GM12878 (cell line): ENCODE measurements at regions not wholly inside any gene's neighbourhood (a gene's known extent, or its start where the extent isn't known, plus 50 kb on each side); places are given as distances from the start of the nearest gene placed in this dataset.

Source experiments
- ATAC-seq: fragments of 200-7000 bp; cut with Tn5 transposase; 3 replicates; pipeline ENCODE4 v1.9.1; 2020; ENCODE audit warnings: mild to moderate bottlenecking, moderate library complexity
- BruUV-seq: library from RNA; stranded (reverse); fragments of 400-500 nt; replicated peaks from 2 replicates; lab custom pipeline; 2021; lab: Mats Ljungman, UMichigan
- CTCF ChIA-PET: fragments of 300-600 bp; sonication (Branson Sonifier 250); formaldehyde crosslinking; extraction: SDS; loops from one replicate; lab custom pipeline; 2021; ENCODE audit warnings: inconsistent platforms; lab: Yijun Ruan, JAX
- POLR2A ChIA-PET: fragments of 350-600 bp; formaldehyde crosslinking; extraction: SDS; loops from one replicate; lab custom pipeline; 2021; ENCODE audit warnings: inconsistent platforms; lab: Charles Lee
- RAD21 ChIA-PET: fragments of 300-600 bp; sonication (Branson Sonifier 250); formaldehyde crosslinking; loops from one replicate; lab custom pipeline; 2023; ENCODE audit warnings: antibody characterized with exemption; ENCODE audit not compliant: unreplicated experiment; lab: Charles Lee
- SMC1A ChIA-PET: fragments of 300-600 bp; sonication (Branson Sonifier 250); formaldehyde crosslinking; loops from one replicate; lab custom pipeline; 2023; ENCODE audit not compliant: unreplicated experiment, uncharacterized antibody; lab: Charles Lee
- DNase-seq: peaks from one replicate; pipeline ENCODE4 v3.0.0-alpha.2; 2011; ENCODE audit warnings: low read depth, low spot score
- FAIRE-seq: peaks from 3 replicates; lab custom pipeline; 2011; peaks lifted over from hg19 to GRCh38; lab: Jason Lieb, UNC
- H2AFZ ChIP-seq: 2 replicates; pipeline ENCODE4 v1.6.0; 2011; ENCODE audit warnings: low read depth, low read length, control low read depth; ENCODE audit not compliant: control insufficient read depth
- H3K27ac ChIP-seq: 2 replicates; pipeline ENCODE4 v1.5.1; 2011; ENCODE audit warnings: control low read depth; ENCODE audit not compliant: control insufficient read depth, insufficient read depth
- H3K27me3 ChIP-seq, 2 experiments: replicated peaks in 1 of 2; 2 replicates each; pipeline versions ENCODE4 v1.6.0 to v1.6.1; 2011; ENCODE audit warnings: low read length in 1 of 2; ENCODE audit not compliant: control insufficient read depth in 2 of 2, insufficient read depth in 2 of 2
- H3K36me3 ChIP-seq, 2 experiments: 2 replicates each; pipeline ENCODE4 v1.5.1; 2011; ENCODE audit warnings: low read length in 1 of 2; ENCODE audit not compliant: control insufficient read depth in 2 of 2, insufficient read depth in 2 of 2
- H3K4me1 ChIP-seq: 2 replicates; pipeline ENCODE4 v1.6.1; 2011; ENCODE audit warnings: mild to moderate bottlenecking, low read length, moderate library complexity, mixed read lengths; ENCODE audit not compliant: control insufficient read depth, insufficient read depth
- H3K4me2 ChIP-seq: 2 replicates; pipeline ENCODE4 v1.6.0; 2011; ENCODE audit warnings: control low read depth; ENCODE audit not compliant: control insufficient read depth, insufficient read depth
- H3K4me3 ChIP-seq: fragments of 200-600 bp; sonication (generic); 2 replicates; pipeline ENCODE4 v1.5.1; 2016
- H3K79me2 ChIP-seq: 2 replicates; pipeline ENCODE4 v1.6.0; 2011; ENCODE audit warnings: low read length; ENCODE audit not compliant: control insufficient read depth, insufficient read depth
- H3K9ac ChIP-seq: 2 replicates; pipeline ENCODE4 v1.8.0; 2011; ENCODE audit warnings: low read length, control low read depth, mixed read lengths; ENCODE audit not compliant: control insufficient read depth, insufficient read depth
- H3K9me3 ChIP-seq: replicated peaks from 3 replicates; pipeline ENCODE4 v1.5.1; 2011; ENCODE audit warnings: mild to moderate bottlenecking, low read length; ENCODE audit not compliant: control insufficient read depth, insufficient read depth
- H4K20me1 ChIP-seq: 2 replicates; pipeline ENCODE4 v1.6.0; 2011; ENCODE audit not compliant: control insufficient read depth, insufficient read depth
- ATF7 ChIP-seq: fragments of 450-650 bp; IDR thresholded peaks from 2 replicates; pipeline ENCODE4 v1.6.1; 2016; ENCODE audit warnings: low read depth, mild to moderate bottlenecking
- BHLHE40 ChIP-seq, 2 experiments: fragments of 450-650 bp in 1 of 2; IDR thresholded peaks; 2 replicates each; pipeline ENCODE4 v1.6.1; 2011 to 2017; ENCODE audit warnings: low read depth in 2 of 2, borderline replicate concordance in 1 of 2, improper control_type of control experiment in 1 of 2, low read length in 1 of 2, mild to moderate bottlenecking in 1 of 2
- CBX3 ChIP-seq: fragments of 200-600 bp; sonication (generic); IDR thresholded peaks from 2 replicates; pipeline ENCODE4 v1.6.1; 2016; ENCODE audit warnings: low read depth, borderline replicate concordance
- CHD4 ChIP-seq: fragments of 200-600 bp; sonication (generic); IDR thresholded peaks from 2 replicates; pipeline ENCODE4 v1.6.1; 2016; ENCODE audit warnings: mild to moderate bottlenecking
- CREM ChIP-seq: IDR thresholded peaks from 2 replicates; pipeline ENCODE4 v1.6.1; 2014; ENCODE audit warnings: antibody characterized with exemption, low read depth
- FOXM1 ChIP-seq: IDR thresholded peaks from 2 replicates; pipeline ENCODE4 v1.6.1; 2012; ENCODE audit warnings: low read depth, mild to moderate bottlenecking, inconsistent platforms, low read length, moderate library complexity
- GATAD2B ChIP-seq: fragments of 450-650 bp; conservative IDR thresholded peaks from 2 replicates; pipeline ENCODE4 v1.6.1; 2017; ENCODE audit warnings: low read depth, mild to moderate bottlenecking, moderate library complexity
- IRF4 ChIP-seq: IDR thresholded peaks from 2 replicates; pipeline ENCODE4 v1.6.1; 2011; ENCODE audit warnings: low read depth, low read length
- JUND ChIP-seq: IDR thresholded peaks from 2 replicates; pipeline ENCODE4 v1.6.1; 2012; ENCODE audit warnings: low read depth, mild to moderate bottlenecking, low read length, improper control_type of control experiment, moderate library complexity
- MEF2A ChIP-seq: IDR thresholded peaks from 2 replicates; pipeline ENCODE4 v1.6.1; 2011; ENCODE audit warnings: low read depth, mild to moderate bottlenecking, low read length, moderate library complexity; ENCODE audit not compliant: insufficient read depth
- NFXL1 ChIP-seq: fragments of 450-650 bp; IDR thresholded peaks from 2 replicates; pipeline ENCODE4 v1.6.1; 2017; ENCODE audit warnings: antibody characterized with exemption, mild to moderate bottlenecking, borderline replicate concordance
- POLR2AphosphoS2 ChIP-seq: IDR thresholded peaks from 2 replicates; pipeline ENCODE4 v1.6.1; 2011; ENCODE audit warnings: low read depth, mild to moderate bottlenecking, low read length, improper control_type of control experiment, moderate library complexity
- RUNX3 ChIP-seq: IDR thresholded peaks from 2 replicates; pipeline ENCODE4 v1.6.1; 2012; ENCODE audit warnings: low read length, inconsistent platforms
- SPI1 ChIP-seq: IDR thresholded peaks from 2 replicates; pipeline ENCODE4 v1.6.1; 2011; ENCODE audit warnings: low read depth, mild to moderate bottlenecking, low read length, moderate library complexity, borderline replicate concordance; ENCODE audit not compliant: insufficient read depth
- SUZ12 ChIP-seq: fragments of 200-600 bp; sonication (generic); IDR thresholded peaks from one replicate; pipeline ENCODE4 v1.6.1; 2018; ENCODE audit warnings: antibody characterized with exemption, mild to moderate bottlenecking; ENCODE audit not compliant: unreplicated experiment
- WGBS: methylation state at CpG from one replicate; pipeline ENCODE4 v1.1.6; 2016; ENCODE audit warnings: low lambda C conversion rate; ENCODE audit not compliant: insufficient replicate concordance, insufficient coverage; ENCODE audit errors: missing lambda C conversion rate; 5-methylcytosine and 5-hydroxymethylcytosine counted together
- in situ Hi-C: fragments of 300-500 bp; cut with MboI; formaldehyde crosslinking; loops from 9 replicates; pipeline ENCODE4 v1.14.3; 2018; ENCODE audit warnings: mixed read lengths
- intact Hi-C: fragments of 100-400 bp; cut with micrococcal nuclease; formaldehyde crosslinking; loops from one replicate; pipeline ENCODE4 v1.14.2; 2022; ENCODE audit not compliant: unreplicated experiment
- TF ChIP-seq, protein P1 (sequence below): IDR thresholded peaks from 2 replicates; pipeline ENCODE4 v1.6.1; 2011; ENCODE audit warnings: low read depth, mild to moderate bottlenecking, low read length, moderate library complexity, borderline replicate concordance; ENCODE audit errors: extremely low read depth

DNA sequence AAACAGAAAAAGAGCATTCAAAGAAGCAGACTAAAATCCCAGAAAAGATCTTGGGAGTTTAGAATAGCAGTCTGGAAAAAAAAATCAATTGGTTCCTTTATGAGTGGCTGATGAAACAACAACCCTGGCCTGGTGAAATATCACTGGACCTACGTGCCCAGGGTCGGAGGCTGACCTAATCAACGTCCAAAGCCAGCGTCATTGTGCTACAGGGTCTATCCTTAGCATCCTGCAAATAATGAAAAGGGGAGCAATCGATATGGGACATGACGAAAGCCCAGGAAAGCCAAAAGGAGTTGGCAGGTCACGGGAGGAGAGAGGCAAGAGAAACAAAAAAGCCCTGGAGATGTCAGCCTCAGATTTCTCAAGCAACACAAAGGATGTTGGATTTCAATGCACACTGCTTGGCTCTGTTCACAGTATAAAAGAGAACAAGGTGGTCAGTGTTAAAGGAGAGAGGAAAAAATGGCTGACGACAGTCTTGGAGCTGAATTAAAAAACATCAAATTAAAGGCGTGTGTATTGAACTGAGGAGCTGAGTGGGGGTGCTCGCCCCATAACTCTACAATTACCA lies 148.8 kb downstream of the BLID start:
- intact Hi-C loops: loop anchor here (10.0 kb wide), 1 partner anchor 312 kb away; no protein-coding TSS in a partner anchor
- Histone ChIP-seq H2AFZ (no peak overlapping the region), H3K36me3 (no peaks in the 10 kb centered on the region), H3K9me3 (no peaks in the 10 kb centered on the region)
- ChIA-PET RAD21 (no interaction called here), SMC1A (no interaction called here), CTCF (interaction anchor here (1.6 kb wide), 1 partner anchor 23 kb away, joined by 3 read pairs; no protein-coding TSS in a partner anchor)
- TF ChIP-seq SUZ12 (no peak), SPI1 (no peak), ATF7 (no peak), JUND (no peak), CHD4 (no peak), CREM (no peak), FOXM1 (no peak), POLR2AphosphoS2 (no peak), BHLHE40 (IDR thresholded peaks at IDR 0.05; ENCODE audit: borderline replicate concordance in 1 of 2, low read depth in 2 of 2, low read length in 1 of 2) (no peak), MEF2A (no peak), IRF4 (no peak), RUNX3 (no peak), CBX3 (no peak), GATAD2B (no peak), NFXL1 (no peak)
- TF ChIP-seq, protein P1, sequence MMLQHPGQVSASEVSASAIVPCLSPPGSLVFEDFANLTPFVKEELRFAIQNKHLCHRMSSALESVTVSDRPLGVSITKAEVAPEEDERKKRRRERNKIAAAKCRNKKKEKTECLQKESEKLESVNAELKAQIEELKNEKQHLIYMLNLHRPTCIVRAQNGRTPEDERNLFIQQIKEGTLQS: no peak
- TF ChIP-seq, all 136 proteins: peak for 0
- no peak for FAIRE-seq
- ATAC-seq: no peak
- Histone ChIP-seq H3K27me3 (no peaks in the 10 kb centered on the region; a peak in 1 of 4 replicates), H3K4me1 (no peaks in the 10 kb centered on the region), H3K9ac (no peak overlapping the region), H3K4me3 (no peak overlapping the region), H3K79me2 (no peaks in the 10 kb centered on the region), H3K27ac (no peak overlapping the region), H3K4me2 (no peak overlapping the region), H4K20me1 (no peaks in the 10 kb centered on the region)
- WGBS: 15% methylated on average over 10 of the region's 10 CpGs
- POLR2A ChIA-PET: no interaction called here
- in situ Hi-C loops: no loop called here
- no peak for DNase-seq
- no TSS peak for BruUV-seq
